ENCODE measurements at regions not wholly inside any gene's neighbourhood (a gene's known extent, or its start where the extent isn't known, plus 50 kb on each side); places are given as distances from the start of the nearest gene placed in this dataset.

DNA sequence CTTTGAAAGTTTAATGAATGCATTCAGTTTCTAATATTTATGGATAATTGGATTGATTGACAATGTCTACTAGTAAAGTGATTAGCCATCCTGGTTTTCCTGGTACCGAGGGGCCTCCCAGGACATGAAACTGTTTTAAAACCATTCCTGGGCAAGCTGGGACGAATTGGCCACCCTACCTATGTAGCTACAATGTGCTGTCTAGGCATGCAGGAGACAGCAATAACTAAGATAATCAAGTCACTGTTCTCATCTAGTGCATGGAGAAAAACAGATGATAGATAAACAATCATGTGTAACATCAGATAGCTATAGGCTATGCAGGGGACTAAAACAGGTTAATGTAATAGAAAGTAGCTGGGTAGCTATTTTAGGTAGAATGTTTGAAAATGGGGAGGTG lies 67.1 kb downstream of the PMAIP1 start:
- Histone ChIP-seq H3K9me3 (no peaks in the 10 kb centered on the region), H3K4me1 (no peaks in the 10 kb centered on the region), H3K27ac (no peak overlapping the region), H3K9ac (ENCODE audit: low read depth in 2 of 2, low read length in 2 of 2) (no peak overlapping the region), H3K27me3 (no peaks in the 10 kb centered on the region), H3K36me3 (no peaks in the 10 kb centered on the region), H3K4me3 (no peak overlapping the region)
- intact Hi-C loops (cut with DNase I) = no loop called here
- DNase-seq = no peak
- TF ChIP-seq, protein P1, sequence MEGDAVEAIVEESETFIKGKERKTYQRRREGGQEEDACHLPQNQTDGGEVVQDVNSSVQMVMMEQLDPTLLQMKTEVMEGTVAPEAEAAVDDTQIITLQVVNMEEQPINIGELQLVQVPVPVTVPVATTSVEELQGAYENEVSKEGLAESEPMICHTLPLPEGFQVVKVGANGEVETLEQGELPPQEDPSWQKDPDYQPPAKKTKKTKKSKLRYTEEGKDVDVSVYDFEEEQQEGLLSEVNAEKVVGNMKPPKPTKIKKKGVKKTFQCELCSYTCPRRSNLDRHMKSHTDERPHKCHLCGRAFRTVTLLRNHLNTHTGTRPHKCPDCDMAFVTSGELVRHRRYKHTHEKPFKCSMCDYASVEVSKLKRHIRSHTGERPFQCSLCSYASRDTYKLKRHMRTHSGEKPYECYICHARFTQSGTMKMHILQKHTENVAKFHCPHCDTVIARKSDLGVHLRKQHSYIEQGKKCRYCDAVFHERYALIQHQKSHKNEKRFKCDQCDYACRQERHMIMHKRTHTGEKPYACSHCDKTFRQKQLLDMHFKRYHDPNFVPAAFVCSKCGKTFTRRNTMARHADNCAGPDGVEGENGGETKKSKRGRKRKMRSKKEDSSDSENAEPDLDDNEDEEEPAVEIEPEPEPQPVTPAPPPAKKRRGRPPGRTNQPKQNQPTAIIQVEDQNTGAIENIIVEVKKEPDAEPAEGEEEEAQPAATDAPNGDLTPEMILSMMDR (IDR thresholded peaks at IDR 0.05) = no peak

DNA sequence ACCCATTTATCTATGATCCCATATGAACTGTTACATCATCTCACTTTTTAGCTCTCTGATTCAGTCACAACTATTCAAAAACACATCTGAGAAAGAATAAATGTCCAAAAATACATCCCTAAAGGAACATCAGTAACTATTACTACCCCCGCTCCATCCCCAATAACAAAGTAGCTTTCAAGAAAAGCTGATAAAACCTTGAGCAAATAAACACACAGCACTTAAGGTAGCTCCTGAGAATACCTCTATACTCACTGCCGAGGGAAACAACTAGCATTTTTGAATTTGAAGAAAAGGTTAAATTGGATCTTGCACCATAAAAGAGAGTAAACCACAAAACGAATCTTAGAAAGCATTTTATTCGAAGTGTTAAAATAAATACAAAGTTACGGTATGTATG lies 63.4 kb downstream of the PMAIP1 start:
- Histone ChIP-seq H3K9me3 (no peaks in the 10 kb centered on the region), H3K4me1 (no peaks in the 10 kb centered on the region), H3K4me3 (no peak overlapping the region), H3K27me3 (no peaks in the 10 kb centered on the region), H3K27ac (no peak overlapping the region), H3K9ac (ENCODE audit: low read depth in 2 of 2, low read length in 2 of 2) (no peak overlapping the region), H3K36me3 (no peaks in the 10 kb centered on the region)
- intact Hi-C loops (cut with DNase I) = no loop called here
- DNase-seq = no peak
- TF ChIP-seq, protein P1 (IDR thresholded peaks at IDR 0.05) = no peak

DNA sequence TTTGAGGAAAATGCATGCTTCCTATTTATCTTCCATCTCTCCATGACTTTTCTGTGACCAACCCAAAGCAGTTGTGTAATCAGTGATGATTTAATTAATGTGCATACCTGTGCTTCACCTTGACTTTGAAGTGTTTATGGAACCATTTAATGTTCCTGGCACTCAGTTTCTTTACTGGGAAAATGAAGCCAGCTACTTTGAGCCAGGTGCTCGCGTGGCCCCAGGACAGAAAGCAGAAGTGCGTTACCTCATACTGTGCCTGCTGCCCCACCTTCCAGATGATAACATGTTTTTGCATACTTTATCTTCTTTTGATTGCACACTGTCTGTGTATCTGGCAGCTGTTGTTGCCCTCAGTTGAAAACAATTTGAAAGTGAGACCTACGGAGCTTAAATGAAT lies 61.3 kb downstream of the PMAIP1 start:
- intact Hi-C loops (cut with DNase I) = no loop called here
- H3K36me3 ChIP-seq = no peaks in the 10 kb centered on the region

DNA sequence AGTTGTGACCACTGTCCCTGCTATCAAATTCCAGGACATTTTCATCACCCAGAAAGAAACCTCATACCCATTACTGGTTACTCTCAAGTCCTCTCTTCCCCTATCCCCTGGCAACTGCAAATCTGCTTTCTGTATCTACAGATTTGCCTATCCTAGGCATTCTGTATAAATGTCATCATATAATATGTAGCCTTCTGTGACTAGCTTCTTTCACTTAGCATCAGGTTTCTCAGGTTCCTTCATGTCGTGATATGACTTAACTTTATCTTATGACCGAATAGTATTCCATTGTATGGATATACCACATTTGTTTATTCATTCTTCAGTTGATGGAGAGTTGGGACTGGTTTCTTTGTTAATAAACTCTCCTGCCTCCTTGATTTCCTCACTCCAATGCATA lies 60.5 kb downstream of the PMAIP1 start:
- H3K36me3 ChIP-seq = no peaks in the 10 kb centered on the region
- no peaks in the 10 kb centered on the region for H3K27me3 ChIP-seq
- H3K4me3 ChIP-seq = no peak overlapping the region
- no peaks in the 10 kb centered on the region for H3K4me1 ChIP-seq
- no peak for DNase-seq
- TF ChIP-seq, protein P1 (IDR thresholded peaks at IDR 0.05) = no peak
- H3K9me3 ChIP-seq = no peaks in the 10 kb centered on the region
- intact Hi-C loops (cut with DNase I) = no loop called here
- no peak overlapping the region for H3K27ac ChIP-seq
- no peak overlapping the region for H3K9ac ChIP-seq (ENCODE audit: low read depth in 2 of 2, low read length in 2 of 2)

More for the DNA sequence above, 61.3 kb downstream of the PMAIP1 start:
- H3K9ac ChIP-seq (ENCODE audit: low read depth in 2 of 2, low read length in 2 of 2) = no peak overlapping the region
- no peak for DNase-seq
- no peaks in the 10 kb centered on the region for H3K27me3 ChIP-seq
- H3K4me1 ChIP-seq = no peaks in the 10 kb centered on the region
- no peak overlapping the region for H3K27ac ChIP-seq
- H3K4me3 ChIP-seq = no peak overlapping the region
- TF ChIP-seq, protein P1 (IDR thresholded peaks at IDR 0.05) = no peak
- no peaks in the 10 kb centered on the region for H3K9me3 ChIP-seq

DNA sequence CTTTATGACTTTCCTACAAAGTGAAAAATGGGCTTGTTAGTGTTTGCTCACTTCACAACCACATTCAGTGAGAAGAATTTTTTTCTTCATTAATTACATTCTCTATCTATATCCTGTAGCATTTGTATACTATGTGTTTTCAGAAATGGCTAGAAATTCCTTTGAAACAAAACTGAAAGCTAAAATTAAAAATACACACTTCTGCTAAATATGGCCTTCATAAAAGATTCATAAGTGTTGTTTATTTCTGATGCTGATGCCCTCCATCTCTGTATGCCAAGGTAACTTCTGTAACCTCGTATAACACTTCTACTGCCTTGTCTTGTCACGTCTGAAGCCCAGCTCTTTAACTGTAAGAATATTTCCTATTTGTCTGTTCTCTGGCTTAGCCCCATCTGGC lies 59.8 kb downstream of the PMAIP1 start:
- Histone ChIP-seq H3K9me3 (no peaks in the 10 kb centered on the region), H3K27ac (no peak overlapping the region), H3K4me3 (no peak overlapping the region), H3K9ac (ENCODE audit: low read depth in 2 of 2, low read length in 2 of 2) (no peak overlapping the region), H3K36me3 (no peaks in the 10 kb centered on the region), H3K27me3 (no peaks in the 10 kb centered on the region), H3K4me1 (no peaks in the 10 kb centered on the region)
- intact Hi-C loops (cut with DNase I) = no loop called here
- DNase-seq = no peak
- TF ChIP-seq, protein P1 (IDR thresholded peaks at IDR 0.05) = no peak

DNA sequence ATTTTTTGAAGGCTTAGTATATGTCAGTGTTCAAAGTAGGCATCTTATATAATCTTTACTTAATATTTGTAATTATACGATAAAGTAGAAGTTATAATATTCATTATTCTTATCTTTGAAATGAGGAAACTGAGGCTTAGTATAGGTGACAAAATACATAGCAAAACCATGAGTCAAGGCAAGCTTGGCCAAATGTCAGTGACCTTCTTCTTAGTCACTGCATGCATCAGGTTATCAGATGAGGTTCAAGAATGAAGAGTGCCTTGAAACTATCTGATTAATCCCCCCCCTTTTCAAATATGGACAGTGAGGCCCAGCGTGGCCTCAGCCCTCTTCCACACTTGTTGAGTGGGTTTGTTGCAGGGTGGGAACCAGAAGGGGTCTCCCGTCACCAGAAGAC lies 59.3 kb downstream of the PMAIP1 start:
- Histone ChIP-seq H3K9me3 (no peaks in the 10 kb centered on the region), H3K9ac (ENCODE audit: low read depth in 2 of 2, low read length in 2 of 2) (no peak overlapping the region), H3K27ac (no peak overlapping the region), H3K36me3 (no peaks in the 10 kb centered on the region), H3K4me3 (no peak overlapping the region), H3K27me3 (no peaks in the 10 kb centered on the region), H3K4me1 (no peaks in the 10 kb centered on the region)
- TF ChIP-seq, protein P1 (IDR thresholded peaks at IDR 0.05) = no peak
- DNase-seq = no peak
- intact Hi-C loops (cut with DNase I) = no loop called here
